Uterus (tissue), 2 donors: ENCODE measurements at regions not wholly inside any gene's neighbourhood (a gene's known extent, or its start where the extent isn't known, plus 50 kb on each side); places are given as distances from the start of the nearest gene placed in this dataset.

Source experiments
- CTCF ChIP-seq, 4 experiments: fragments of 200-600 bp in 2 of 4; fragments of 450-650 bp in 2 of 4; sonication (generic) in 2 of 4; IDR thresholded peaks; one replicate each; pipeline ENCODE4 v1.5.1; 2016 to 2019; ENCODE audit warnings: antibody characterized with exemption in 4 of 4, mild to moderate bottlenecking in 2 of 4, moderate library complexity in 1 of 4
- POLR2A ChIP-seq, 2 donors: fragments of 450-650 bp; IDR thresholded peaks; one replicate each; pipeline ENCODE4 v1.6.1; 2016; ENCODE audit warnings: antibody characterized with exemption in 2 of 2, mild to moderate bottlenecking in 1 of 2, moderate library complexity in 1 of 2

GRCh38 chr10:42990016-42990720 lies 86.7 kb upstream of the RET start:
- TF ChIP-seq CTCF (IDR thresholded peaks at IDR 0.05) = no peak
- no peak for TF ChIP-seq POLR2A (IDR thresholded peaks at IDR 0.05)
